ENCODE measurements at regions not wholly inside any gene's neighbourhood (a gene's known extent, or its start where the extent isn't known, plus 50 kb on each side); places are given as distances from the start of the nearest gene placed in this dataset.

GRCh38 chr14:65927931-65928356 lies 515.4 kb downstream of the FUT8 start:
- no peak overlapping the region for H3K4me3 ChIP-seq (ENCODE audit: low read depth, low read length)
- TF ChIP-seq, protein P1, sequence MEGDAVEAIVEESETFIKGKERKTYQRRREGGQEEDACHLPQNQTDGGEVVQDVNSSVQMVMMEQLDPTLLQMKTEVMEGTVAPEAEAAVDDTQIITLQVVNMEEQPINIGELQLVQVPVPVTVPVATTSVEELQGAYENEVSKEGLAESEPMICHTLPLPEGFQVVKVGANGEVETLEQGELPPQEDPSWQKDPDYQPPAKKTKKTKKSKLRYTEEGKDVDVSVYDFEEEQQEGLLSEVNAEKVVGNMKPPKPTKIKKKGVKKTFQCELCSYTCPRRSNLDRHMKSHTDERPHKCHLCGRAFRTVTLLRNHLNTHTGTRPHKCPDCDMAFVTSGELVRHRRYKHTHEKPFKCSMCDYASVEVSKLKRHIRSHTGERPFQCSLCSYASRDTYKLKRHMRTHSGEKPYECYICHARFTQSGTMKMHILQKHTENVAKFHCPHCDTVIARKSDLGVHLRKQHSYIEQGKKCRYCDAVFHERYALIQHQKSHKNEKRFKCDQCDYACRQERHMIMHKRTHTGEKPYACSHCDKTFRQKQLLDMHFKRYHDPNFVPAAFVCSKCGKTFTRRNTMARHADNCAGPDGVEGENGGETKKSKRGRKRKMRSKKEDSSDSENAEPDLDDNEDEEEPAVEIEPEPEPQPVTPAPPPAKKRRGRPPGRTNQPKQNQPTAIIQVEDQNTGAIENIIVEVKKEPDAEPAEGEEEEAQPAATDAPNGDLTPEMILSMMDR (IDR thresholded peaks at IDR 0.05; ENCODE audit: low read depth, low read length), result no peak

GRCh38 chr14:65928995-65929394 lies 516.5 kb downstream of the FUT8 start:
- TF ChIP-seq, protein P1 (IDR thresholded peaks at IDR 0.05; ENCODE audit: low read depth, low read length), result no peak
- H3K4me3 ChIP-seq (ENCODE audit: low read depth, low read length), result no peak overlapping the region

DNA sequence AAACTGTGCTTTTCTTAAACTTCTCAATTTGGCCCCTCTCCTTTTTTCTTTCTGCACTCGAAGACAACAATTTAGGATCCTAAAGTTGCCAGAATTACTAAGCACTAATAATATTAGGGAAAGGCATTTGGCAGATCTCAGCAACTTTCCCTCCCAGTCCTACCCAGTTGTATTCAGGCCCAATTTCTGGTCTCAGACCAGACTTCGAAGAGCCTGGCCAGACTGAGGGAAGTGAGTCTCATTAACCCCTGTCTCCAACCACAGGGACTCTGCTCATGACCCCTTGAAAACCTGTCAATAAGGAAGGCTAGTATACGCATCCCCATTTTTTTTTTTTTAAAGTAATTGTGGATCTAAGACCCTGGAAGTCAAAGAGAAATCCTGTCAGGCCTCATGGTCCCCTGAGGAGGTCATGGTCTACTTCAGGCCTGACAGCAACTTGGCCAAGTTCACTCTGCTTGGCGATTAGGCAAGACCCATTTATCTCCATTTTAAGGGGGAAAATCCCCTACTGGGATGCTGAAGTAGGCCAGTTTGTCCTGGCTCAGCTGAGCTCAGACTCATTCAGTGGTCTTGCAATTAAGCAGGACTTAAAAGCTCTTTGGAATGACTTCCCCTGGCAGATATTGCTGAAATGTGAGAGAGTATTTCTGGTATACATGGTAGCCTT lies 521.0 kb downstream of the FUT8 start:
- H3K4me3 ChIP-seq (ENCODE audit: low read depth, low read length), result no peak overlapping the region
- TF ChIP-seq, protein P1 (IDR thresholded peaks at IDR 0.05; ENCODE audit: low read depth, low read length), result no peak

GRCh38 chr14:65934070-65934435 lies 521.5 kb downstream of the FUT8 start:
- TF ChIP-seq, protein P1 (IDR thresholded peaks at IDR 0.05; ENCODE audit: low read depth, low read length), result no peak

GRCh38 chr14:65936342-65936975 lies 523.9 kb downstream of the FUT8 start:
- no peak overlapping the region for H3K4me3 ChIP-seq (ENCODE audit: low read depth, low read length)
- TF ChIP-seq, protein P1 (IDR thresholded peaks at IDR 0.05; ENCODE audit: low read depth, low read length), result no peak

More at GRCh38 chr14:65934070-65934435, 521.5 kb downstream of the FUT8 start:
- no peak overlapping the region for H3K4me3 ChIP-seq (ENCODE audit: low read depth, low read length)

DNA sequence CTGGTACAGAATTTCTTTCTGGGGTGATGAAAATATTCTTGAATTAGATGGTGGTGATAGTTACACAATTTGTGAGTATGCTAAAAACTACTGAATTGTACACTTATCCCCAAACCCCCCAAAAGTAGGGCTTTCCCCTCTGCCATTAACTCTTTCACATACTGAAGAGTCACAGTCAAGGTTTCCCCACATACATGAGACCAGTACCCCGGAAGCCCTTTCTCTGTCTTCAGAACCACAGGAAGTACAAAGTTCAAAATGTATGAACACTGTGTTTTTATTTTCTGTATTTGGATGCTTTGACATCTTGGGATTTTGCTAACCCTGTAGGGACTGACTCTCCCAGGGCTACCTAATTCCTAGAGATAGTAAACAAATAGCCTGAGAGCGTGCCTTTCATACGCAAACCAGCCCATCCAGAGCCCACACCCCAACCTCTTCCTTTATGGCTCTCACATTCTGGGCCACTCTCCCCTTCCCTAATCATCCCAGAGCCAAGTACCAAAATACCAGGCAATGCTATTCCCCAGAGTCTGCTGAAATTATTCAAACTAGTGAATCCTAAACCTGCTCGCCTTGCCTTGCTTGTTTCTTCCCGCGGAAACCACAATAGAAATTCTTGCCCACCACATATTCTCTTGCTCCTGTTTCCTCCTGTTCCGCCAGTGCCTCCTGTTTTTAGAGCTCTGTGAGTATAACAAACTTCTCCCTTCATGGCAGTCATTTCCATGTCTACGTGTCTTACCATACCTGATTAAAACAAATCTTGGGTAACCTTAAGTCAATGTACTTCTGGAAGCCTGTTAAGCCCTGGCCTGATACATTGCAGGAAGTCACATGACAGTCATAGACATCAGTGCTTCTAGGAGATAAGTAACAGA lies 524.8 kb downstream of the FUT8 start:
- TF ChIP-seq, protein P1 (IDR thresholded peaks at IDR 0.05; ENCODE audit: low read depth, low read length), result no peak
- no peak overlapping the region for H3K4me3 ChIP-seq (ENCODE audit: low read depth, low read length)
